ENCODE measurements at regions not wholly inside any gene's neighbourhood (a gene's known extent, or its start where the extent isn't known, plus 50 kb on each side); places are given as distances from the start of the nearest gene placed in this dataset.

GRCh38 chr3:71998995-71999673 is 214.2 kb upstream of the PROK2 start:
- DNase-seq (ENCODE audit: low spot score) = no peak

DNA sequence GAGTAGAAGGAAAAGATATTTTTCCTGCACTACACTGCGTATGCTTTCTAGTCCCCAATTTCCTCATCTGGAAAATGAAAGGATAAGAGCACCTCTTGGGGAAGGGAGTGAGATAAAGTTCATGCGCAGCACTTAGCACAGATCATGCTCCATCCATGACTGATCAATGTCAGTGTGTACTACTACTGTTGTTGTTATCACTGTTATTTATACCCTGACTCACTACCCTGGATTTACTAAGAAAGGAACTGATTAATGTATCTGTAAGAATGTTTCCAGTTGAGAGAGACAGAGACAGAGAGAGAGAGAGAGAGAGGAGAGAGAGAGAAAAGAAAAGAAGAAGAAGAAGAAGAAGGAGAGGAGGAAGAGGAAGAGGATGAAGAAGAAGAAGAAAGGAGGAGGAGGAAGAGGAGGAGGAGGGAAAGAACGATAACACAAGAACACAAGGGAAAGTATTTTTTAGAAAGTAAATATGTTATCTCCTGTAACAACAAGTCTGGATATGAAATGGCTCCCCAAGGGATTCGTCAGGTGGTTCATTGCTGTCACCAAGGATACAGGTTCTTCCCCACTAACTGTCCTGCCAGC is 212.2 kb upstream of the PROK2 start:
- DNase-seq (ENCODE audit: low spot score) = no peak

GRCh38 chr3:71994906-71995305 is 210.0 kb upstream of the PROK2 start:
- DNase-seq (ENCODE audit: low spot score) = no peak

DNA sequence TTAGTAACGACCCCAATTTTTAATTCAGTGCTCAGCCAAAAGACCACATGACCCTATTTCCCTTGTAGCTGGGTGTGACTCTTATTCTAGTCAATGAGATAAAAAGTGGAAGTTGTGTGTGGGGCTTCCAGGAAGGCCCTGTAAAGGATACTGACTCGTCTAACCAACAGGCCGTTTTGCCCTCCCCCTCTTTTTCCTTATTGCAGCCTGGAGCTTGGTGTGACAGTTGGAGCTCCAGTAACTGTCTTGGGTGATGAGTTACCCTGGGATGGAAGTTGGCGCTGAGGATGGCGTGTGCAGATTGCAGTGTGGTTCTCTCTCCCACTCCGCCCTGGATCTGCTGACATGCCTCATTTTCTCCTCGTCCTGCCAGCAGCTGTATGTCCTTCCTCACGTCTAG is 209.3 kb upstream of the PROK2 start:
- no peak for DNase-seq (ENCODE audit: low spot score)

- no peak for DNase-seq (ENCODE audit: low spot score)
Observed at GRCh38 chr3:71991681-71992080, 206.7 kb upstream of the PROK2 start.

DNA sequence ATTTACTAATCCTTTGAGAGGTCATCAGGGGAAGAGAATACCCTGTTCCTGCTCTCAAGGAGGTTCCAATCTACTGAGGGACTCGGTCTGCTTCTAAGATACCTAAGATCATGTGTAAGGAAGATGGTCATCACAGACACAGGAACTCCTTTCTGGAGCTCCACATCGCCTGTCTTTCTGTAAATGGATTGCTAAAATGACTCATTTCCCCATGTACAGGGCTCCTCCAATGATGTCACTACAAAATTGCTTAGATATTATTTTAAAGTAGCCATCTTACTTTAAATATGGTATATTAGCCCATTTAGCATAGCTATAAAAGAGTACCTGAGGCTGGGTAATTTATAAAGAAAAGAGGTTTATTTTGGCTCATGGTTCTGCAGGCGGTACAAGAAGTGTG is 206.1 kb upstream of the PROK2 start:
- no peak for DNase-seq (ENCODE audit: low spot score)

DNA sequence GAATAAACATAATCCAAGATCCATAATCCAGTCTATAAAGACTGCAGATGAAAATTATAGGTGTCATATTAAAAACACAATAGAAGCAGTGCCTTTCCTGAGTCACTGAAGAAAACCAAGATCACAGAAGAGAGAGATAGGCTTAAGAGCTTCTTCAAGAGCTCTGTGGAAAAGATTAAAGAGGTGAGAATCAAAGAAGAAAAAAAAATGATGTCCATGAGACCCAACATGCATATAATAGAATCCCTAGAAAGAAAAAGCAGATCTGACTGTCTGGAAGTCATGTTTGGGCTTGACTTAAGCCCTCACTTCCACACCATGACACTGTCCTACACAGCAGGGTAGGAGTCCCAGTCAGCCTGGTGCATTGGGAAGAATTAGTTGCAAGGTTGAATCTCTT is 205.6 kb upstream of the PROK2 start:
- no peak for DNase-seq (ENCODE audit: low spot score)

- no peak for DNase-seq (ENCODE audit: low spot score)
Observed at GRCh38 chr3:71989165-71989564, 204.2 kb upstream of the PROK2 start.

- peak; percentile 86 for DNase-seq (ENCODE audit: low spot score)
Observed at GRCh38 chr3:71987828-71988227, 202.9 kb upstream of the PROK2 start.

- peak; percentile 11 for DNase-seq (ENCODE audit: low spot score)
Observed at GRCh38 chr3:71987089-71987735, 202.3 kb upstream of the PROK2 start.

- DNase-seq (ENCODE audit: low spot score) = no peak
Observed at GRCh38 chr3:71986606-71987005, 201.7 kb upstream of the PROK2 start.

GRCh38 chr3:71984843-71985613 is 200.1 kb upstream of the PROK2 start:
- no peak for DNase-seq (ENCODE audit: low spot score)

GRCh38 chr3:71983694-71984093 is 198.7 kb upstream of the PROK2 start:
- no peak for DNase-seq (ENCODE audit: low spot score)

DNA sequence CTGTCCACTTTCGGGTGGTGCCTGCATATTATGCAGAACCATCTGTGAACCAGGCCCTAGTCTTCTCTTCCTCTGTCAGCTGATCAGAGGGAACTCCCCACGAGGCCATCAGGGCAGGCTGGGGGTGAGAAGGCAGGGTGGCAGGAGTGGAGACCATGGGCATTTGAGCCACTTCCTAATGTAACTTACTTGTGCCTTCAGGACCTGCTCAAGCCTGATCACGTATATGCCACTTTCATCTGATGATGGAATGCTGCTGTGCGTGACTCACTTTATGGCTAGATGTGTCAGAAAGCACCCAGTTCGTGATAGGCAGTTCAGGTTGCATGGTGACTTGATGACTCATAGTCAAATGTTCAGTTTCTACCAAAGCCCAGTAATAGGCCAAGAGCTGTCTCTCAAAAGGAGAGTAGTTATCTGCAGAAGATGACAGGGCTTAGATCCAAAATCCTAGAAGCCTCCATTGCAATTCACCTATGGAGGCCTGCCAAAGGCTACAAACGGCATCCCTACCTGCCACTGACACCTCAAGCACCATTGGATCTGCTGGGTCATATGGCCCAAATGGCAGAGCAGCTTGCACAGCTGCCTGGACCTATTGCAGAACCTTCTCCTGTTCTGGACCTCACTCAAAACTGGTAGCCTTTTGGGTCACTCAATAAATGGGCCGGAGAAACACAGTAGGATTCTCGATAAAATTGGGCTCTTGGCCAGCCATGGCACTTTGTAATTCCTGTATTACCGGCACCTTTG is 197.7 kb upstream of the PROK2 start:
- peak; percentile 80 for DNase-seq (ENCODE audit: low spot score)

- no peak for DNase-seq (ENCODE audit: low spot score)
Observed at GRCh38 chr3:71979175-71979574, 194.2 kb upstream of the PROK2 start.

- no peak for DNase-seq (ENCODE audit: low spot score)
Observed at GRCh38 chr3:71978150-71978721, 193.3 kb upstream of the PROK2 start.

DNA sequence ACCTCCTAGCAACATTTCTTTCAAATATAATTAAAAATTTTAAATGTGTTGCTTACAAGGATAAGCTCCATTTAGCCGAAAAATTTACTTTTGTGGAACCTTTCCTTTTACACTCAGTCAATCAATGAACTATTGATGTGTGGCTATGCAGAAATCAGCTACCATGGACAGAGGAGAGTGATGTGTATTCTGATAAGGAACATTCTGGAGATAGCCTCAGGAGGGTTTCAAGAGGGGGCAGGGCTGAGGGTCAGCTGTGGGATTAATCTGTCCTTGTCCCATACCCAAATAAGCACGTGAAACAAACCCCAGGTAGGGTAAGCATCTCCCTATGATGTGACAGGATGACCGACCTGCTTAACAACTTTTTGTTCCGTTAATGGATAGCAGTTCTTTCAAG is 192.6 kb upstream of the PROK2 start:
- DNase-seq (ENCODE audit: low spot score) = no peak

DNA sequence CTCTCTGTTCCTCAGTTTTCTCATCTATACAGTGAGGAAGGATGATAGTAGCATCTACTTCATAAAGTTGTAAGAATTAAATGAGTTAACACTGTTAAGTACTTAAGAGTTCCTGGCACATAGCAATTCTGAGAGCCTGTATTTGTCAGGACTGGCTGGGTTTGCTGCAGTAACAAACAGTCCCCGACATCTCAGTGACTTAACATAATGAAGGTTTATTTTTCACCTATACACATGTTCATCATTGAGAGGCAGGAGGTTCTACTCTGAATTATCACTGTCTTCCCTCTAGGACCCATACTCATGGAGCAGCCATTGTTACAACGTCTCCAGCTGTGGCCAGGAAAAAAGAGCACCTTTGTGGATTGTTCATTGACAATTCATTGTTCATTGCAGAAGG is 190.6 kb upstream of the PROK2 start:
- DNase-seq (ENCODE audit: low spot score) = no peak

DNA sequence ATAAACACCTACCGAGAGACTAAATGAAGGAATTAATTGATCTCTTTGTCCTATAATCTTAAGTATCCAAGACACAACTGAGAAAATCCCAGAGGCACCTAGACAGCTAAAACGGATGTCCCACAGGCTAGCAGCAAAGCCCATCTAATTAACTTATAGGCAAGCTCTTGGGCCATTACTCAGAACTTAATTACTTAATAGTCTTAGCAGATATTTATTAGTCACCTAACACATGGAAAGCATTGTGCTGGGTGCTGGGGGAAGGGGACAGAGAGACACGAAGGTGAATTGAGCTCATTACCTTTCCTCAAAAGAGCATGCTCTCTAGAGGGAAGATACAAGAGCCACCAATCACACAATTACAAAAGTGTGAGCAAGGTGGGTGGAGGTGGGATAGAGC is 189.8 kb upstream of the PROK2 start:
- DNase-seq (ENCODE audit: low spot score) = no peak

DNA sequence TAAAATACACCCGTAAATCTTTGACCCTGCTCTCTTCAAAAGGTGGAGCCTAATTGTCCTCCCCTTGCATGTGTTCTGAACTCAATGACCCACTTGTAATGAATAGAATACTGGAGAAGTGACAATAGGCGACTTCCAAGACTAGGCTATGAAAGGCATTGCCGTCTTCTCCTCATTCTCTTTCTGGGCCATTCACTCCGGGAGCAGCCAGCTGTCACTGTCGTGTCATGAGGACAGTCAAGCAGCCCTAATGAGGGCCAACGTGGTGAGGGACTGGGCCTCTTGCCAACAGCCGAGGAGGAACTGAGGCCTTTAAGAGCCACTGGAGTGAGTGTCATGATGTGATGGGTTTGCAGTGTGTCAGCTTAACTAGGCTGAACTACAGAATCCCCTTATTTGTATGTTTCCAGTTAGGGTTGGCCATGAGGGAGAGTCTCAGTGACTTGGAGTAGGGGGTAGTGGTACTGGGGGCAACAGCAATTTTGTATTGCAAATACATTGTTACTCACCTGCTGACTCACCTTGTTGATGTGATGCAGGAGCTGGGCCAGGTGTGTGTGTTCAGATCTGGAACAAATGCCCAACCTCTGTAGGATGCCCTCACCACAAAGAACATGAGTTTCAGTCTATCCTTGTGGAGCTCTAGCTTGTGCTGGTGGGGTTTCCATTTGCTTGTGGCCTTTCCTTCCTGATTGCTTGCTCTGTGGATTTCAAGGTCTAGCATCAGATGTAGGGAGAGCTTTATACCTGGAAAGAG is 188.5 kb upstream of the PROK2 start:
- no peak for DNase-seq (ENCODE audit: low spot score)

GRCh38 chr3:71972031-71972430 is 187.1 kb upstream of the PROK2 start:
- no peak for DNase-seq (ENCODE audit: low spot score)

All from H4 (cell line).